ENCODE measurements at regions not wholly inside any gene's neighbourhood (a gene's known extent, or its start where the extent isn't known, plus 50 kb on each side); places are given as distances from the start of the nearest gene placed in this dataset.
A peak's percentile ranks its signal among the peaks of the same experiment; 100 is the strongest.

- intact Hi-C loops (cut with micrococcal nuclease) = no loop called here
- H3K4me1 ChIP-seq (ENCODE audit: insufficient read depth, low read length) = no peaks in the 10 kb centered on the region
- DNase-seq (no peak), ATAC-seq (no peak)
- no peaks in the 10 kb centered on the region for H3K9me3 ChIP-seq (ENCODE audit: low read length)
- H4K20me1 ChIP-seq (ENCODE audit: low read length) = no peaks in the 10 kb centered on the region
- H3K36me3 ChIP-seq (ENCODE audit: low read depth, low read length) = no peaks in the 10 kb centered on the region
- H3K9ac ChIP-seq (ENCODE audit: low read length) = no peak overlapping the region
- H3K9me2 ChIP-seq (replicated peaks; ENCODE audit: low read length) = no peaks in the 10 kb centered on the region
- H3K27me3 ChIP-seq (ENCODE audit: low read length) = no peaks in the 10 kb centered on the region
- TF ChIP-seq EZH2phosphoT487 (IDR thresholded peaks at IDR 0.05; ENCODE audit: borderline replicate concordance, low read length) = no peak
- TF ChIP-seq EZH2 (IDR thresholded peaks at IDR 0.05; ENCODE audit: low read length, unreplicated experiment) = no peak
- no peak for TF ChIP-seq CTCF (conservative IDR thresholded peaks at IDR 0.05; ENCODE audit: low read depth, low read length)
- ChIA-PET CTCF (no interaction called here), POLR2A (ENCODE audit: unreplicated experiment) (no interaction called here)
- H3K4me2 ChIP-seq (ENCODE audit: low read length) = no peak overlapping the region
- H2AFZ ChIP-seq (ENCODE audit: low read length) = no peak overlapping the region
- BruUV-seq (replicated peaks) = no TSS peak
- no peaks in the 10 kb centered on the region for H3F3A ChIP-seq (ENCODE audit: low read length, unreplicated experiment)
- no peak overlapping the region for H3K4me3 ChIP-seq (ENCODE audit: low read length)
- no peaks in the 10 kb centered on the region for H3K79me2 ChIP-seq (ENCODE audit: low read length)
- H3K27ac ChIP-seq (ENCODE audit: low read length) = no peak overlapping the region
These were observed 525.6 kb downstream of the EPHA7 start for GRCh38 chr6:92893741-92894140.

DNA sequence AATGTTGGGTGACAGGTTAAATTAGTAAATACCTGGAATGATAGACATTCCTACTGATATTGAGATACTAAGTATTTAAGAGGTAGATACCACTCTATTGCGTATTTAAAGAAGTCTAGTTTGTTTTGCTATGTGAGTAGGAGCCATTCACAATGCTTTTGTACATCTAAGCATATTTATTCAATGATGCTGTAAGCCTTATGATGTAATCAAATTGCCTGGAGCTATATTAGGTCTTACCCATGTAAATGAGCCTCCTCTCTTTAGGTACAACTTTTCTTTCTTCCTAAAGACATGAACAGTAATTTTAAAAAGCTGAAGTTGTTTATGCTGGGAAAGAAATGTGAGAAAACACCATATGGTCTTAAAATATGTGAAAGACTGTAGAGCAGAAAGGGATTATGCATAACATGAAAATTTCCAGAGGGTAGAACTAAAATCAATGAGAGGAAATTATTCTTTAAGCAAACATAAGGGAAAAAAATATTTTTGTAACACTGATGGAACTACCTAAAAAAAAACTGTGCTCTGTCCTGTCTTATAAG, 526.7 kb downstream of the EPHA7 start:
- Histone ChIP-seq H3K36me3 (ENCODE audit: low read depth, low read length) (no peaks in the 10 kb centered on the region), H3K9me2 (replicated peaks; ENCODE audit: low read length) (no peaks in the 10 kb centered on the region), H3K4me2 (ENCODE audit: low read length) (no peak overlapping the region), H3K9ac (ENCODE audit: low read length) (no peak overlapping the region), H3K4me3 (ENCODE audit: low read length) (no peak overlapping the region), H2AFZ (ENCODE audit: low read length) (no peak overlapping the region), H3K27me3 (ENCODE audit: low read length) (no peaks in the 10 kb centered on the region), H4K20me1 (ENCODE audit: low read length) (no peaks in the 10 kb centered on the region), H3F3A (ENCODE audit: low read length, unreplicated experiment) (no peaks in the 10 kb centered on the region), H3K4me1 (ENCODE audit: insufficient read depth, low read length) (no peaks in the 10 kb centered on the region), H3K9me3 (ENCODE audit: low read length) (no peaks in the 10 kb centered on the region), H3K79me2 (ENCODE audit: low read length) (no peaks in the 10 kb centered on the region), H3K27ac (ENCODE audit: low read length) (no peak overlapping the region)
- intact Hi-C loops (cut with micrococcal nuclease) = no loop called here
- DNase-seq = peak; percentile 48
- TF ChIP-seq EZH2phosphoT487 (IDR thresholded peaks at IDR 0.05; ENCODE audit: borderline replicate concordance, low read length) (no peak), EZH2 (IDR thresholded peaks at IDR 0.05; ENCODE audit: low read length, unreplicated experiment) (no peak), CTCF (conservative IDR thresholded peaks at IDR 0.05; ENCODE audit: low read depth, low read length) (no peak)
- ChIA-PET CTCF (no interaction called here), POLR2A (ENCODE audit: unreplicated experiment) (no interaction called here)
- peak; percentile 33 for ATAC-seq
- BruUV-seq (replicated peaks) = no TSS peak

GRCh38 chr6:92888316-92888715, 531.0 kb downstream of the EPHA7 start:
- no peak for TF ChIP-seq CTCF (conservative IDR thresholded peaks at IDR 0.05; ENCODE audit: low read depth, low read length)
- Histone ChIP-seq H3K9me2 (replicated peaks; ENCODE audit: low read length) (no peaks in the 10 kb centered on the region), H3K4me2 (ENCODE audit: low read length) (no peak overlapping the region), H3K4me1 (ENCODE audit: insufficient read depth, low read length) (no peaks in the 10 kb centered on the region), H3K79me2 (ENCODE audit: low read length) (no peaks in the 10 kb centered on the region), H3K27me3 (ENCODE audit: low read length) (no peaks in the 10 kb centered on the region), H2AFZ (ENCODE audit: low read length) (no peak overlapping the region), H3K4me3 (ENCODE audit: low read length) (no peak overlapping the region), H3K9ac (ENCODE audit: low read length) (no peak overlapping the region), H3K27ac (ENCODE audit: low read length) (no peak overlapping the region), H3K36me3 (ENCODE audit: low read depth, low read length) (no peaks in the 10 kb centered on the region), H3F3A (ENCODE audit: low read length, unreplicated experiment) (no peaks in the 10 kb centered on the region), H4K20me1 (ENCODE audit: low read length) (no peaks in the 10 kb centered on the region), H3K9me3 (ENCODE audit: low read length) (no peaks in the 10 kb centered on the region)
- ATAC-seq (no peak), DNase-seq (no peak)
- POLR2A ChIA-PET (ENCODE audit: unreplicated experiment) = no interaction called here
- no TSS peak for BruUV-seq (replicated peaks)
- CTCF ChIA-PET = no interaction called here
- intact Hi-C loops (cut with micrococcal nuclease) = no loop called here

All from PC-3 (cell line).